ENCODE measurements at regions not wholly inside any gene's neighbourhood (a gene's known extent, or its start where the extent isn't known, plus 50 kb on each side); places are given as distances from the start of the nearest gene placed in this dataset.

DNA sequence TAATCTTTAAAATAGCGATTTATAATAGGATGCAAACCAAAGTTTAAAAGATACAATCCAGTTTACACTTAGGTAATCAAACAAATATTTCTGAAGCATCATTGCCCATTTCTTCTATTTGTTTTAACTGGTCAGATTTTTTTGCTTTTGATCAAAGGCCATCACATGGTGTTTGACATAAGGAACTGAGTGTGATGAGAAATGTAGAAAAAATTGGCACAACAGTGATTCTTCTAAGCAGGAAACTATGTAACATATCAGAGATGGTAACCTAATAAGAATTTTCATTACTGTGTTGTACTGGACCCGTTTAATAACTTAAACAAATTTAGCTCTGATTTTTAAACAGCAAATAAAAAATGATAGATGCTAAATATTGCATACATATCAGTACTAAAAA lies 644.7 kb upstream of the KLF12 start:
- no peak for DNase-seq (ENCODE audit: low read depth)

DNA sequence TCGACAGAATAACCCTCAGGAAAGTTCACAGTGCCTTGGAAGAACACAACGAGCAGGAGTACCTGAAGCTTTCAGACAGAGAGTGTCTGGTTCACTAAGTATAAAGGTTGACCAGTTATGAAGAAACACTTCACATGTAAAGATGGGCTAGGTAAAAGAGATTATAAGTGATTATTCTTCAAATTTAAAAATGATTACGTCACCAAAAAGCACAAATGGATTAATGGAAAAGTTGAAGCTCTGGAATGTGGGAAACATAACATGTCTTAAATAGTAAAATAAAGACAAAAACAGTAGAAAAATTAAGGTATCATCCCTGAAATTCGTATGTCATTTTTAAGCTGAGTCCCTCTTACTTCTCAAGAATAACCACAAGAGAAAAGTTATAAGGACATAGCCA lies 643.9 kb upstream of the KLF12 start:
- no peak for DNase-seq (ENCODE audit: low read depth)

DNA sequence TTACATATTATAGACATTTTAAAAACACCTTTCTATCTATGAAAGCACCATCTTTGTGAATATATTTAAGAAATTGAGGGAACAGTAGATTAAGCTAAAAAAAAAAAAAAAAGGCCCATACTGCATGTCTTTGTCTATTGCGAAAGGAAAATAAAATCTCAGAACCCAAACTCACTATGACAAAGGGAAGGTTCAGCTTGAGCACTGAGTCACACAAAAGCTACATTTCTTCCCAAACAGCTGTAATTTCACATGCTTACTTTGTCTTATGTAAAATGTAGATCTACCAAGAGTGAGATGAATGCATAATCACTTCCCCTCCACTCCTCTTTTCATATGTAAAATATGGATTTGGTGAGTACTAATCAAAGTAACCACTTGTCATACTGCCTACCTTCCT lies 640.1 kb upstream of the KLF12 start:
- no peak for DNase-seq (ENCODE audit: low read depth)

DNA sequence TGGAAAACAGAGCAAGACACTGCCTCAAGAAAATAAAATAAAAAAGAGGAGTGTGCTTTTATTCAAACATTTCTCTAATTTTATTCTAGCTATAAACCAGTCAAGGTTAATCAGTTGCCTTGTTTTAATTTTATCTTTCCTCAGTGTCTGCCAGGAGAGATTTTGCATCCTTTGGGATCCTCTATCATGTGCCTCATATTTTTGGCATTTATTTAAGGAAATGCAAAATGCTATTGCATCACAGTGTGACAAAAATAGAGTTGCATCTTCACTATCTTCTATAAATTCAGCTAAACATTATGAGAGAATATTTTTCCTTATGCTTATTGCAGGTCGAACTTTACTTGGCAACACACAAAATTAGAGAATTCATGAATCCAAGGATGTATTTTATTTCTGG lies 639.0 kb upstream of the KLF12 start:
- no peak for DNase-seq (ENCODE audit: low read depth)

DNA sequence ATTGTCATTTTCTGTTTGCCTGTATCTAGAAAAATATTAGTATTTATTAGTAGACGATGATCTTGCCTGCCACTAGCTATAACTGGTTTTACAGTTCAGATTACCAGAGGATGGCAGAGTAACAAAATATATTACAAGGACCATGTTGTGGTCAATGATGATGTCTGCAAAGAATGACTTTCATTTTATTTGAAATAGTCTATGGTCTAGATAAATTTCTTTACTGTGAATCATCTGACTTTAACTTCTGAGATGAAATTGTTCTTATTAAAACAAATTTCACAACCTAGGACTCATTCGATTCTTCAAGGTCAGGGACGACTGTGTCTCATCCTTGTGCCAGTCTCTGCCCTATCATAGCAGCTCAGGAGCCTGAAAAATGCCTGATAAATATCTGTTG lies 637.8 kb upstream of the KLF12 start:
- DNase-seq (ENCODE audit: low read depth) = no peak

DNA sequence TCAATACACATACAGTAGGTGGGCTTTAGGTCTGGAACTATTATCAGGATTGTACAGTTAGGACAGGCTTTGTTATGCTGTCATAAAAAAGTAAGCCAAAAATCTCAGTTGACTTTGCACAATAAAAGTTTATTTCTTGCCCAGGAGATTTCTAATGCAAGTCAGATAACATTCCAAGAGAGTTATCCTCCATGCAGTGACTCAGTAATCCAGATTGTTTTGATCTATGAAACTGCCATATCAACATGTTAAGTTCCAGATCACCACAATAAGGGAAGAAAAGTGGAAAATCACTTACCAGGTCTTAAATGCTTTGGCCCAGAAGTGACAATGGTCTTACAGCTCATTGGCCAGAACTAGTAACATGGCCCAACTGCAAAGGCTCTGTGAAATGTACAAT lies 636.2 kb upstream of the KLF12 start:
- no peak for DNase-seq (ENCODE audit: low read depth)

DNA sequence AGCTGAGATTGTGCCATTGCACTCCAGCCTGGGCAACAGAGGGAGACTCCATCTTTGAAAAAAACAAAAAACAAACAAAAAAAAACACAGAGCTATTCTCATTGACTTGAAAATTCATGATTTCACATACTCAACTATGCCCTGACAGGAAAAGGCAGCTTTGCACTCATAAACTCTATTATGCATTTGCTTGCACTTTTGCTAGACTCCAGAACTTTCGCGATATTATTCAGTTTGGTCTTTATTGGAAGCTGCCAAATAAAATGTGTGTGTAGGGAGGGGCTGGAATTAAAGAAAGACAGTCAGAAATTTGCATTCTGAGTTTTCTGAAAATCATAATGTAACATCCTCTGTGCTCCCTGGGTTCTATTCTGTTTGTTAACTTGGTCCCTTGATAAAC lies 635.1 kb upstream of the KLF12 start:
- no peak for DNase-seq (ENCODE audit: low read depth)

DNA sequence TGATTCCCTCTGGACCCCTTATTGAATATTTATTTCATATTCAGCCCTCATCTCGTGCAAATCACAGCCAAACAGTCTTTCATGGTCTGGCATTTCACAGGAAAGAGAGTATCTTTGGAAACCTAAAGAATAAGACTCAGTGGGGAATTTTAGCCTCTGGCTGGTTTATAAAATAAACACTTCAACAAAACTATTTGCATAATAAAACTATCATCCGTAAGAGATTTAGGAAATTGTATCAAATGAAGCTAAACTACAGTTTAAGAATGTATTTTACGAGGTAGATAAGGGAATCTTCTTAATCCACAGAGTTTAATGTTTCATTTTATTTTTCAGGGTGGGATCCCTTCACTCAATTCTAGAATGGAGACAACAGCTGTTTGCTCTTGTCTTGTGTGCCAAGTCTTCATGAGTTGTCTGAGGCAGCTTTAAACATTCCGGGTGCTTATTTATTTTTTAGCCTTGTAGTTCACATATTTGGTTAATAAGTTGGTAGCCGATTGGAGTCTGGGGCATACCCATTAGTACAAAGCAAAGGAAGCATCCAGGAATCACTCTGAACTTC lies 634.4 kb upstream of the KLF12 start:
- no peak for DNase-seq (ENCODE audit: low read depth)

DNA sequence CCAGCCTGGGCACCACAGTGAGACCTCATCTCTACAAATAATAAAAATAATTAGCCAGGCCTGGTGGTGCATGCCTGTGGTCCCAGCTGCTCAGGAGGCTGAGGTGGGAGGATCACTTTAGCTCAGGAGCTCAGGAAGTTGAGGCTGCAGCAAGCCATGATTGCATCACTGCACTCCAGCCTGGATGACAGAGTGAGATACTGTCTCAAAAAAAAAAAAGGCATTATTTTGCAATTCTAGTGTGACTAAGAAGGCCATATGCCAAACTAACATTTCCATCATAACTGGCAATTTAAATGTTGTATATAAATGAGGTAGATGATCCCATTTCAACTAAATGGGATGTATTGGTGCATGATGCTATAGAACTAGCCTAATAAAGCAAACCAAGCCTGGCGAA lies 632.8 kb upstream of the KLF12 start:
- no peak for DNase-seq (ENCODE audit: low read depth)

DNA sequence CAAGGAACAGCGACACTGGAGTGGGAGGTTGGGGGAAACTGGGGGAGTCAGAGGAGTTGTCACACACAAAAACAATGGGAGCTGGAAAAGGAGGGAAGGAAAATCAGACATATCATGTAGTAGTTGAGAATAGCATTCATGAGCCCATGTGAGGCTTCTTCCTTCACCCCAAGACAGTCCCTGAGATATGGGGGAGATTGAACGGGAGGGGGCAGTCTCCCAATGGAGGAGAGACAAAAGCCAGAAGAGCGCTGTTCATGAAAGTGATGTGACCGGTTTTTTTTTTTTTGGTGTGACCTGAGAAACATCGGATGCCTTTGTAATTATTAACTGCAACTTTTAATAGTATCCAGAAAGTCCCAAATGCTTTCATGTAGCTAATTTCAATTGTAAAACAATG lies 631.8 kb upstream of the KLF12 start:
- DNase-seq (ENCODE audit: low read depth) = no peak

DNA sequence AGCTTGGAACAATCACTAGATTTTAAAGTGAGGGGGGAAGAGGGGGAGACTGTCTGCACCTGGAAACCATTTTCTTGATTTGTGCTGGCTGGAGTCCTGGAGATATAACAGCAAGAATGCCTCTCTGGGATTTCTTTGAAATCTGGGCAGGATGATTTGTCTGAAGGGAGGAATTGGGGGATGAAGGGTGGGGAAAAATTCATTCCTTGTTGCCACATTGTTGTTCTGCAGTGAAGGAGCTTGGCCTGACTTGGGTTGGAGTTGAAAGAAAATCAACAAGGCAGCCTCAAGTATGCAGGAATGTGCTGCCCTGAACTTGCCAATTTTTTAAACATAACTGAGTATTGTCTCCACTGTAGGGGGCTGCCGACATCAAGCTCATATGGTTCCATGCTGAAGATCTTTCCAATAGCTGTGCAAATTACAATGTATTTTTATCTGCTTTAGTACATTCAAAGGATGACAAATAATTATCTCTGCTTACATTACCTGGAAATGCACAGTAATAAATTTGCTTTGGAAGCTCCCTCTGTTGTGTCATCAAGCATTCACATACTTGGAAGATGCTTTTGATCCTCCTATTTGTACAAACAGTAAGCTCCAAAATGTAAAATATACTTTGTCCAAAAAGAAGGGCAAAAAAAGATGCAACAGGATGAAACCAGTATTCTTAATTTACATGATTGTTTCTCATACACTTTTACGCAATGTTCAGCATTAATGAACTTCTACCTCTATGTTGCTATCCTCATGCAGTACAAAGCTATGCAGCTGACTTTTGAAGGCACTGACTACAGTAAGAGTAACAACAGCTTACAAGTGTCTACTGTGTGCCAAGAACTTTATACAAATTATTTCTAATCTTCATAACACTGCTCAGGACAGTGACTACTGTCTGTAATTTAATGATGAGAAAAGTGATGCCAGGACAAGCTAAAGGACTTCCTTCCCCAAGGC lies 627.9 kb upstream of the KLF12 start:
- DNase-seq (ENCODE audit: low read depth) = no peak

DNA sequence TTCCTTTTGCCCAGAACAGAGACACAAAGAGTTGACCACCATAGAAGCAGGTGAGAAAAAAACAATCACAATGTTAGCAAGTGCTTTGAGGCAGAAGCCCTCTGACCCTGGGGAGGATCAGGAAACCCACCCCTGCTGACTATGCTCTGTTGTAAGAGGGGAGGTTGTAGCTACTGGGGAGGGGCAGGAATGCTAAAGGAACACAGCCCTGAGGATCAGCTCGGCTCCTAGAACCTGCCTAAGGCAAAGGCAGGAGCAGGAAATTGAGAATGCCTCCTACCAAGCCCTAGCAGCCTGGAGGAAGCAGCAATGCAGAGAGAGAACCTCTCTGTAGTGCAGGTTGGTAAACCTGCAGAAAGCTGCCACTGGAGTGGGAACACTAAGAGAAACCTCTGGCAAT lies 624.0 kb upstream of the KLF12 start:
- DNase-seq (ENCODE audit: low read depth) = no peak

DNA sequence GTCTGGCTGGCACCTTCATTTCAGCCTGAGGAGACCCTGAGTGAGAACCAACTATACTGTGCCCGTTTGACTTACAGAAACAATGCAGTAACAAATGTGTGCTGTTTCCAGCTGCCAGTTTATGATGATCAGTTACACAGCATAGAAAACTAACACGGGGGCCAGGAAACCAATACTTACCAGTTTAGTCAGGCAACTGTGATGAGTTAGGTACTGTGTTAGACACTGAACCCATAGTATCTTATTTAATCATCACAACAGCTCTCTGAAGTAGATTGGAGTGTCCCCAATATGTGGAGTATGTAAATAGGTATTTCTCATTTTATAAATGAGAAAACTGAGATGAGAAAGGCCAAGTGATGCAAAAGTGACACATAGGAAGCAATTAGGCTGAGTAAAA lies 620.9 kb upstream of the KLF12 start:
- no peak for DNase-seq (ENCODE audit: low read depth)

DNA sequence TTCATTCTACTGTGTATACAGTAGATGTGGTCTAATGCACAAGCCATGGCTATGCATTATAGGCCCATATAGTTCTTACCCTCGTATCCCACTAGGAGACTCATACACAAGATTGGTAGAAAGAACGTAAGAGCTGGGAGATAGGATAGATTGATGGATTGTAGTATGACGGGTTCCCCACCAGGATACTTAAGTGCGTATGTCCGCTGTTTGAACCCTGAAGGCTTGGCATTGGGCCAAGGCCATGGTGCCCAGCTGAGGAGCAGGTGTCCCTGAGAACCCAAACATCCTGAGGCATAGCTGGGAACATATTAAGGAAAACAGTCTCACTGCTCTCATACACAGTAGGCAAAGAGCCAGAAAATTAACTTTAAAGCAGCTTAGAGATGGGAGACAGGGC lies 617.5 kb upstream of the KLF12 start:
- DNase-seq (ENCODE audit: low read depth) = no peak

DNA sequence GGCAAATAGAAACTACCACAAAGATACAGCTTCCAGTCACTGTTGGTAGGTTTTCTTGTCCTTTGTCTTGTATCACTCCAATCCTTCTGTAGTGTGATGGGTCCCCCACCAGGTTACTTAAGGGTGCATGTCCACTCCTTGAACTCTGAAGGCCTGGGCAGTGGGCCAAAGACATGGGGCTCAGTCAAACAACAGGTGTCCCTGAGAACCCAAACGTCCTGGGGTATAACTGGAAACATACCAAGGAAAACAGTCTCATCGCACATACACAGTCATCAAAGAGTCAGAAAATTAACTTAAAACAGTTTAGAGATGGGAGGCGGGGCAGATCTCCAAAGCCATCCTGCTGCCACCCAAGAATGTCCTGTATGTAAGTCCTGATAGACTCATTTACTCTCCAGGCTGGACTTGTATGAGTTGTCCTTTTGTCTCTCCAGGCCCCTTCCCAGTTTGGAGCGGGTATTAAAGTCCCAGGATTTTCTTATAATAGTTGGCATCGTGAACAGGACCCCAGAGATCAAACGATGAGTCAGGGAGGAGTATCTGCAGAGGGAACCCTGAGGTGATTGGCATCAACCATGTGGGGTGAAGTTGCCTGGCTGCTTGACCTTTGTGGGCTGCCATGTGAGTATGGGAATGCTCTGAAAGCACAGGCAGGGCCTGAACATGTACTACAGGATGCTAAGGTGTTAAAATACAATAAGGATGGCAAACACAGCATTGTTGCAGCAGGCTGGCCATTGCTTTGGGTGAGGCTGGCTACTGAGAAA lies 613.2 kb upstream of the KLF12 start:
- DNase-seq (ENCODE audit: low read depth) = no peak

DNA sequence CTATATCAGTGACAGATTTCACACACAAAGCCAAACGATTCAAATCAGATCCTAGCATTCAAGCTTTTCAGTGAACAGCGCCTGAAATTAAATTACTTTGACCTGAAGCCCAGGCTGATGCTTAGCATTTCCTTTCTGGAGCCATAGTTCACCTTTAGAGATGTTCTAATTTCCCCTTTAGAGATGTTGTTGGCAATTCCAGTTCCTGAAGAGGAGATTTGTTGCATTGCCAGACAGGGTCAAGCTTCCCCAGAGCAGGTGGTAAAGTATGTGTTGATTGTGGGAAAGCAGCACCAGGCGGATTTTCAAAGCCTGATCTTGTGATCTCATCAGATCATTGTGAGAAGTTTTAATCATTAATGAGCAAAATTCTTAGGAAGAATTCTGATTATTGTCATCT lies 609.8 kb upstream of the KLF12 start:
- no peak for DNase-seq (ENCODE audit: low read depth)

DNA sequence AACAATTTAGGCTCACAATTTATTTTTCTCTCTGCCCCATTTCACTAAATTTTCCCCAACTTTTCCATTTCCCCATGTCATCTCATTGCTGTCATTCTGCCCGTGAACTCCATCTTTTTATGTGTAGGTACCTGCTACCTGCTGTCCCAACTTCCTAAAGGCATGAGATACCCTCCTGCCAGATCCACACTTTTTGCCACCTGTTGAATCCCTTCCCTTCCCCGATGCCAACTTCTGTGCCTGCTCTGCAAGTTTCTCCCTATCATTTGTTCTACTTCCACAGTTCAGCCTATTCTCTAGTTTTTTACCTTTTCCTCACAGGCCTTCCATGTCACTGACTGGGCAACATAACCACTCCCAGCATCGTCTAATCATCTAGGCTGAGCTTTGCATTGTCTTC lies 607.5 kb upstream of the KLF12 start:
- DNase-seq (ENCODE audit: low read depth) = no peak

DNA sequence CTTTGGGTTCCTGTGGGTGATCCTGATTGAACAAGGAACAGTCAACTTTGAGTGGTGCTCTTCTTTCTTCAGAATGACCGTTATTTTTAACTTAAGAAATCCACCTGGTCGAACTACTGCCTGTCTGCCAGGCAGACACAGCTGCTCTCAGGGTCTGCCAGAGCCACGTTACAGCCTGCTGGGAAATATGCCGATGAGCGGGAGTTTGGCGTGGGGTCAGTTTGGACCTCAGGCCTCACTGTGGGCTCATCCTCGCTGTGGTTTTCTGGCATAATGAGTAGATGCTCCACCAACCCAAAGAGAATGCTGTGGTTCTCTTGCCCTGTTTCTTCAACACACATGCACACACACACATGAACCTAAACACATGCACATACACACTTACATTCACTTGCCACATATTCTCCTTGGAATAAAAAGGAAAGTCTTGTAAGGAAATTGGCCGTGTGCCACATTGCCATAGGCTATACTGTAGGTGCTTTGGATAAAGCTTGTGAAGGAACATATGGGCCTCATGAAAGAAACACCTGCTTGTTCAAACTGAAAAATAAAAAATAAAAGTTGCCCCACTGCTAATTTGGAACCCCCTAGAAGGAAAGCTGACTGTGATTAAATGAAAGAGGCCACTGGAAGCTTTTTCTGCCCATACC lies 598.7 kb upstream of the KLF12 start:
- DNase-seq (ENCODE audit: low read depth) = no peak

DNA sequence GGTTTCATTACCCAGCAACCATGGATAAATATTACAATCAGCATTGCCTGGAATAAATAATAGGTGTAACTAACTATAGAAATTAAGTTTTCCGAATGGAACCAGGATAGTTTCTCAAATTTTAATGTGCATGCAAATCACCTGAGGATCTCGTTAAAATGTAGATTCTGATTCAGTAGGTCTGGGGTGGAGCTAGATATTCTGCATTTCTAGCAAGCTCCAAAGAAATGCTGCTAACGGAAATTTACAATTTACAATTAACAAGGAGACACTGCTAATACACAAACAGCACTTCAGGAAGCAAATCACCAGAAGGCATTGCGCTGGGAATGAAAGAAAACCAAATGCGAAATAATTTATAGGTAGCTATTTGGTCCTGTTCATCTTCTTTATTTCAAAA lies 597.5 kb upstream of the KLF12 start:
- DNase-seq (ENCODE audit: low read depth) = no peak

DNA sequence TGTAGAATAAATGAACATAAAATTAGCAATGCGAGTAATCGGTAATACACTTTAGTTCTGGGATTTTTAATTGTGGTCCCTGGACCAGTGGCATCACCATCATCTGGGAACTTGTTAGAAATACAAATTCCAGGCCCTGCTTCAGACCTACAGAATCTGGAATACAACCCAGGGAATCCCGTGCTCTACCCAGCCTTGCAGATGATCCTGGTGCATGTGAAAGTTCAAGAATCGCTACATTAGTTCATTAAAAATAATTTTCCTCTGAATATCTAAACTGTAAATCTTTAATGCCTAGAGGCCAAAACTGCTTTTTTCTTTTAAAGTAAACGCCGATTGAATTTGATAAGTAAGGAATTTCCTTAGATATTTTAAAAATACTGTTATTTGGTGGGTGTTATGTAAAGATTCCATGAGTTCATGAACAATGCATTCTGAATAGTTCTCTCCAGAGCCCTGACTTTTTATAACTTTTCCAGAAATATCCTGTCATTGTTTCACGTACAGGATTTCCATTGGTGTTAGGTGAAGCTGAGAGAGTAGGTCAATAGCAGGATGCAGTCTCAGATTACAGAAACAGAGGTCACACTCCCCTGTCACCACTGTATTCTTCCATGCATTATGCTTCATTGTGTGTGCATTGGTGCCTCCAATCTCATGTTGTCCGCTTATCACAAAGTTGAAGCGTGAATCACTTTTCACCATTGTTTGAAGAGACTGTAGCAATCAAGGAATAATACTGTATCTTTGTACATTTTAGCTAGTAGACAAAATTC lies 596.5 kb upstream of the KLF12 start:
- DNase-seq (ENCODE audit: low read depth) = no peak

DNA sequence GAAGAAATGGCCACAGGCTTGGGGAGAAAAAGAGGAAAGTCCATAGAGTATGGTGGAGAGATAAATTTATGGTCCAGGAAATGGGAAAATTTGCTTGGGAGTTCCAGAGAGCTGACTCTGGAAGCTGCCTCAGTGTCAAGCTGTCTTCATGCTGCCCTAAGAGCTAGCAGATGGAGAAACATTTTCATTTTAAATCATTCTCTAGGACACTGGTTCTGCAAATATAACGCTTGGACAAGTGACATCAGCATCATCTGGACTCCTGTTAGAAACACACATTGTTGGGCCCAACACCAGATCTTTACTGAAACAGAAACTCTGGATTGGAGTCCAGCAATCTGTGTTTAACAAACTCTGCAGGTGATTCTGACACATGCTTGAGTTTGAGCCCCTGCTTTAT lies 592.0 kb upstream of the KLF12 start:
- no peak for DNase-seq (ENCODE audit: low read depth)

Measured in stimulated activated CD8-positive, alpha-beta memory T cell treated with anti-CD3 and anti-CD28 coated beads, Interleukin-15, amount 100 ng/mL, for 24 hours (primary cell).